ENCODE measurements at regions not wholly inside any gene's neighbourhood (a gene's known extent, or its start where the extent isn't known, plus 50 kb on each side); places are given as distances from the start of the nearest gene placed in this dataset.

DNA sequence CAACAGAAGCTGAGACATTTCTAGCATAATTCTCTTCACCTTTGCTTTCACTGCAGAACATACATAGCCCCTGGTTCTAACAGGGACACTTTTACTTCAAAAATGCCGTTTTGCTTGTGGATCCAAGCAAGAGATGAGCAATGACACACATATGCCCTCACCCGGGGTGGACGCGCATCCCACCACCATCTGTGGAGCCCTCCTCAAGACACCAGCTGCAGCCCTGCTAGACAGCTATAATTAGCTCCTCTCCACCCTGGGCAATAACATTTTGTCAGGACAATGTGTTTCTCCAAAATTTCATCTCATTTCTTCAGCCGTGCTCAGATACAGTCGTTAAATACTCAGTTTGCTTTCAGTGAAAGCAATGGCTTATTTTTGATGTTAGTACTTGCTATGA is 368.7 kb upstream of the RAB6C start:
- TF ChIP-seq, protein P1, sequence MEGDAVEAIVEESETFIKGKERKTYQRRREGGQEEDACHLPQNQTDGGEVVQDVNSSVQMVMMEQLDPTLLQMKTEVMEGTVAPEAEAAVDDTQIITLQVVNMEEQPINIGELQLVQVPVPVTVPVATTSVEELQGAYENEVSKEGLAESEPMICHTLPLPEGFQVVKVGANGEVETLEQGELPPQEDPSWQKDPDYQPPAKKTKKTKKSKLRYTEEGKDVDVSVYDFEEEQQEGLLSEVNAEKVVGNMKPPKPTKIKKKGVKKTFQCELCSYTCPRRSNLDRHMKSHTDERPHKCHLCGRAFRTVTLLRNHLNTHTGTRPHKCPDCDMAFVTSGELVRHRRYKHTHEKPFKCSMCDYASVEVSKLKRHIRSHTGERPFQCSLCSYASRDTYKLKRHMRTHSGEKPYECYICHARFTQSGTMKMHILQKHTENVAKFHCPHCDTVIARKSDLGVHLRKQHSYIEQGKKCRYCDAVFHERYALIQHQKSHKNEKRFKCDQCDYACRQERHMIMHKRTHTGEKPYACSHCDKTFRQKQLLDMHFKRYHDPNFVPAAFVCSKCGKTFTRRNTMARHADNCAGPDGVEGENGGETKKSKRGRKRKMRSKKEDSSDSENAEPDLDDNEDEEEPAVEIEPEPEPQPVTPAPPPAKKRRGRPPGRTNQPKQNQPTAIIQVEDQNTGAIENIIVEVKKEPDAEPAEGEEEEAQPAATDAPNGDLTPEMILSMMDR (IDR thresholded peaks at IDR 0.05; ENCODE audit: low read length): no peak
- no peak for TF ChIP-seq EZH2phosphoT487 (IDR thresholded peaks at IDR 0.05; ENCODE audit: low read length)
